ENCODE measurements at regions not wholly inside any gene's neighbourhood (a gene's known extent, or its start where the extent isn't known, plus 50 kb on each side); places are given as distances from the start of the nearest gene placed in this dataset.

DNA sequence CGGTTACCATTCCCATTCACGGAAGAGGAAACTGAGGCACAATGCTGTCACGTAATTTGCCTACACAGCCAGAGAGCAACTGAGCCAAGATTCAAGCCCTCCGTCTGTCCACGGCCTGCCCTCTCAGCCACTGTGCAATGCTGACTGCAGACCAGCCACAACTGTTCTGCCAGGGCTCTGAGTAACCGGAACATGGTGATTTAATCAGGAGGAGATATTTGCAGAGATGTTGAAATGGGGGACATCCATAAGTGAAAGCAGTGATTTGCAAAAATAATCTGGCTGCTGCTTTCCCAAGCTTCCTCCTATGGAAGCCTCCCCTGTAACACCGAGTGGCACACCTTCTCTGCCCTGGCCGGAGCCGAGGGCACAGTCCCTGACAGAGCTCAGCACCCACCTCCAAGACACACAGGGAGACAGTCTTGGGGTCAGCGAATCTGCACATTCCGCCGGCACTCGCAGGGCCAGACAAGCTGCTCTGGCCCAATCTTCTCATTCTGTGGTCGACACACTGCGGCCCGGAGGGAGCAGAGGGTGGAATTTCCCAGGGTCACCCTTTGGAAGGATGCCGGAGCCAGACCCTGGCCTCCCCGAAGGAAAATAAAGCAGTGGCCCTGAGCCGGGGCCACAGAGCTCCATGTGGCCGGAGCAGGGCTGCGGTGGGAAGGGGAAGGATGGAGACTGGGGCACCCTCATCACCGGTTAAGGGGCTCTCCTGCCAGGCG, 158.2 kb upstream of the DIO3 start:
- no peak for DNase-seq (ENCODE audit: extremely low read depth in 1 of 11, low read depth in 9 of 11, low spot score in 4 of 11)

DNA sequence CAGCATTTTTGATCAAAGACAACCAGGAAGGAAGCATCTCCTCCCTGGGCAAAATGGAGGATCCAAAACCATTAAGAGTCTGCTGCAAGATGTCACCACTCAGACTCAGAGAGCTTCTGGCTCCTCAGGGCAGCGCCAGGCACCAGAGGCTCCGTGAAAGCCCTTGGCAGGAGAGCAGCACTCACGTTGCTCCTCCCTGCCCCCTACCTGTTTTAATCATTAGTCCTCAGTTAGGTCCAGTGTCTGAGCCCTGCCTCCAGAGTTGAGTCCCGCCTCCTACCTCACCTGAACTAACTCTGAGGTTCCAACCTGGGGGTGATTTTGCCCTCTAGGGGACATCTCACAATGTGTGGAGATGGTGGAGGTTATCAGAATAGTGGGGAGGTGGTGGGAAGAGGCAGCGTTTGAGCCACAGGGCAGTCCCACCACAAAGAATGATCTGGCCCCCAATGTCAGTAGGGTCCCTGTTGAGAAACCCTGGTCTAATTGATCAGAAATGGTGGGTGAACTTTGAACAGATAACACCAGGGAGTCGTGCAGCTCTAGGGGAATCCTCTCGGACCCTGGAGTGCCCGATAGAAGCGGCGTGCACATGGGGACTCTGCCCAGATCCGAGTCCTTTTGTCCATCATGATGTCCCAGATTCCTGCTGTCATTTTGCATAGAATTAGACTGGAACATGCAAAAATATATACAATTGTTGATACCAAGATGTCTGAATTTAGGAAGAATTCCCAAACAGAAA, 156.7 kb upstream of the DIO3 start:
- DNase-seq (ENCODE audit: extremely low read depth in 1 of 11, low read depth in 9 of 11, low spot score in 4 of 11) = no peak

GRCh38 chr14:101405171-101405883, 156.0 kb upstream of the DIO3 start:
- no peak for DNase-seq (ENCODE audit: extremely low read depth in 1 of 11, low read depth in 9 of 11, low spot score in 4 of 11)

DNA sequence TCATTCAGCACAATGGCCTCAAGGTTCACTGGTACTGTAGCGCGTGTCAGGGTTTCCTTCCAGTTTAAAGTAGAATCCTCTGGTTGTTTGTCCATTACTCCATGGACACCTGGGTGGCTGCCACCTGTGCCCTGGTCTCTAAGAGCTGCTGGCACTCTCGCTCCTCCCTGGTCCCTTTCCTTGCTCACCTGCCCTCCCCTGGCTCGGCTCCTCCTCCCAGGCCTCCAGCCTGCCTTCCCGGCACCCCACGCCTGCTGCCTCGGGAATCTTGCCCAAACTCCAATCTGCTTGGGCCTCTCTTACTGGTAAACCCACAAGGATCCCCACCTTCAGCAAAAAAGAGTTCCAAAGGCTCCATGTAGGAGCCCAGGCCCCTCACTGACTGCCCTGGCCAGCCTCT, 154.4 kb upstream of the DIO3 start:
- no peak for DNase-seq (ENCODE audit: extremely low read depth in 1 of 11, low read depth in 9 of 11, low spot score in 4 of 11)

DNA sequence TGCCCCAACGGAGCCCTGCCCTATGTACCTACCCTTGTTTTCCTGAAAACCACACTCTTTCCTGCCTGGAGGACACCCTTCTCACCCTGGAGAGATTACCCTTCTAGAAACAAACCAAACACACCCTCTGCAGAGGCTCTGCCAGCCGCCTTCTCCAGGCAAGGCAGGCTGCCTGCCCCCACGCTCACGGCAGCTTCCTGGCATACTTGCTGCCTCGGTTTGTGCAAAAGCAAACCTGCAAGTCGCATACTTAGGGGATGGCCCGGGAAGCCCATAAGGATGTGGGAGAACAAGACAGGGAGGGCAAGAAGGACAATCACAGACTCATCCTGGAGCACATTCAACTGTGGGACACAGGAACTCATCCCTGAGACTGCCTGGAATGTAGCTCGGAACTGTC, 154.0 kb upstream of the DIO3 start:
- no peak for DNase-seq (ENCODE audit: extremely low read depth in 1 of 11, low read depth in 9 of 11, low spot score in 4 of 11)

DNA sequence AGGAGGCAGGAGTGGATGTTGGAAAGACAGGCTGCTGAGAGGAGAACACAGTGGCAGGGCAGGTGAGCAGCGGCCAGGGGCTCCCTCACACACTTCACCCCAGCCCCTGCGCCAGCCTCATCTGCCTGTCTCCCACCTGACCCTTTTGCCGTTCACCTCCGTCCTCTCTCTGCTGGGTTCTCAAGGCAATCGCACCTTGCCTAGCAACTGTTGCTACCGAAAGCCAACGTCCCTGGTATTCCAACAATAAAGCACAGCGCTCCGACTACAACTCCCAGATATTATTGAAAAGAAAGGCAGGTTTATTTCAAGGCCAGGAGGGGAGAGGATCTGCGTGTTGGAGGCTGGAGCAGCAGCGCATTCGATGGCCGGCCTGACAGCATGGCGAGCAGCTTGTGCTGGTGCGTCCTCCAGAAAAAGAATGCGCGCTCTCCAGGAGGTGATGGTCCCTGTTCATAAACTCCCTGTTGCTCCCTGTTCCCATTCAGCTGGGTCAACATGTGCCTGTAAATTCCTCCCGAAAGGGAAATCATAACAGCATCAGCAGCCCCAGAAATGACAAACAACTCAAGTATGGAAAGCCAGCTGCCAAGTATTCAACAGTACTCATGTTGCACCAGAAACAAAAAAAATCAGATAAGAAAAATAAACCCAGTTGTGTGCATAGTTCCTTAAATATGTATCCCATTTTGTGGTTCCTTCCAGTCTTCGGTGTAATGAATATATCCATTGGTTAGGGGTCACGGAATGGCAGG, 153.0 kb upstream of the DIO3 start:
- DNase-seq (ENCODE audit: extremely low read depth in 1 of 11, low read depth in 9 of 11, low spot score in 4 of 11) = no peak

DNA sequence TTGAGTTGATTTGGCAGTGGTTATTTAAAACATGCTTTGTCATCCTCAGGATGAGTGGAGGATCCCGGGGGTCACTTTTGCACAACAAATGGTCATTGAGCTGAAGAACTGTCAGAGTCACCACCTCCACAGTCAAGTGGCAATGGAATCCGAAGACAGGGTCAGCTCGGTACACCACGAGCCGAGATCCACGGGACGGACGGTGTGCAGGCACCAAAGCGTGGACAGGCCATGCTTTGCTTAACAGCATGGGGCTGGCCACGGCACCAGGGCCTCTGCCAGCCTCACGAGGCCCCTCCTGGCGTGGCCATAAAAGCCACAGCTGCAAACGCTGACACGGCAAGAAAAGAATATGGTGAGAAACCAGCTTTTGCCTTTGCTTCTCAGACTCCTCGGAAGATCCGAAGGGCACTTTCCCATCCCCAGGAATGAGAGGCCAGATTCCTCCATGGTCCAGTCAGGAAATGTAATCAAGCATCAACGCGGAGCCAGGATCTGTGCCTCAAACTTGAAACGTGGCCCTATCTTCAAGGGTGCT, 152.2 kb upstream of the DIO3 start:
- no peak for DNase-seq (ENCODE audit: extremely low read depth in 1 of 11, low read depth in 9 of 11, low spot score in 4 of 11)

DNA sequence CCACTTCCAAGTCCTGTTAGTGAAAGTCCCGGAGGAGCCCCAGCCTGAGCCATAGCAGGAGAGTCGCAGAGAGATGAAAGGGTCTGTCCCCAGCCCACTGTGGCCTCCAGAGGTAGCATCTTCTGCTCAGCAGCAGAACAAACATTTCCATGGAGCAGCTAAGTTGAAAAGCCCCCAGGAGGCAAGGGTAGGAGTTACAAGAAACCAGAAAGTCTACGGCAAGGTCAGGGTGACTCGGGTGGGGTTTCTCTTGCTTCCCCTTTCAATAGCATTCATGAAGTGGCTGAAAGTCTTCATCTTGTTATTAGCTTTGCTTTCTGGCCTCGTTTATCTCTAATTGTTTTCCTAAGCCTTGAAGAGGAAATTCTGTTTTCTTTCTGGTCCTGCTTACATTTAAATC, 151.2 kb upstream of the DIO3 start:
- DNase-seq (ENCODE audit: extremely low read depth in 1 of 11, low read depth in 9 of 11, low spot score in 4 of 11) = no peak

DNA sequence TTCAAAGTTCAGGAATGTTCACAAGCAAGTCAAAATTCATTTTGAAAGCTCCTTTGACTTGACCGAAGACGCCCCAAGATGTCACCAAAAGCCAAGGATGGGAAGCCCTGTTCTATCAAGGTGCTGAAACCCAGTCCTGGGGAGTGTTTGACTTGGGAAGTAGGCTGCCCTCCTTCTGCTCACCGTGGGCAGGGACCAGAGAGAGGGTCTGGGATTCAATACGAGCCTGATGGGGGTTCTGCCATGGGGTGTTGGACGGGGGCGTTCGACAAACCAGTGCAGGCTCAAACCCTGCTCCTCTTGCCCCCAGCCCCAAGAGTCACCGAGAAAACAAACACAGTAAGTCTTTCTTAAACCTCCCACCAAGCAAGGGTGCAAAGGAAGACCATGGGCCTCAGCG, 150.1 kb upstream of the DIO3 start:
- no peak for DNase-seq (ENCODE audit: extremely low read depth in 1 of 11, low read depth in 9 of 11, low spot score in 4 of 11)

DNA sequence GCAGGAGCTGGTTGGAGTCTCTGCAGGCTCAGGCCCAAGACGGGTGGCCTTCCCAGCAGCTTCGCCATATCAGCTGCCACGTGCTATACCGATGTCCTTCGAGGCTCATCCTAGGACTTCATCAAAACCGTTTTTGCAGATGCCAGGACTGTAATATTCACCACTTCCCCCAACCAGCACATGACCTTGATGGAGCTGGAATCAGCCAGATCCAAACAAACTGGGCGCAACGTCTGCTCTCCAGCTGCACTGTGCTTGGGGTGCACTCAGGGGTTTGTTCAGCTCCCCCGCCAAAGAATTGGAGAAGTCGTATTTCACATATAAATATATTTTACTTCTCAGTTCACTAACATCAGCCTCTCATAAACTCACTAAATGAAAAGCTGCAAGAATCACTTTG, 149.5 kb upstream of the DIO3 start:
- no peak for DNase-seq (ENCODE audit: extremely low read depth in 1 of 11, low read depth in 9 of 11, low spot score in 4 of 11)

DNA sequence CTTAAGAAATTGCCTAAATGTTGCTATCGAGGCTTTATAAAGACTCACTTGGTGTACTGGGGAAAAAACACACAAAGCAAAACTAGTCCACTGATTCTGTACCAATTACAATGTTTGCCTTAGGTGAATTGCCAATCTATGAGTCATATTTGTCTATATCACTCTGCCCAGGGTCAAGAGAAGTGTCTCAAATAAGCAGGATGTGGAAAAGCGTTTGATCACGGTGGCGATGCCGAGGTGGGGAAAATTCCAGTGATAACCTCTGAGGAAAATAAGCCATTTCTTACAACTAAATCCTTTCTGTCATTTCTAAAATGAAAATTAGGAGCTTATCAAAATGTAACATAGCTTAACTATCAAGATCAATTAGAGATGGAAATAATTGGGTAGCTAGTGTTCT, 148.6 kb upstream of the DIO3 start:
- DNase-seq (ENCODE audit: extremely low read depth in 1 of 11, low read depth in 9 of 11, low spot score in 4 of 11) = no peak

DNA sequence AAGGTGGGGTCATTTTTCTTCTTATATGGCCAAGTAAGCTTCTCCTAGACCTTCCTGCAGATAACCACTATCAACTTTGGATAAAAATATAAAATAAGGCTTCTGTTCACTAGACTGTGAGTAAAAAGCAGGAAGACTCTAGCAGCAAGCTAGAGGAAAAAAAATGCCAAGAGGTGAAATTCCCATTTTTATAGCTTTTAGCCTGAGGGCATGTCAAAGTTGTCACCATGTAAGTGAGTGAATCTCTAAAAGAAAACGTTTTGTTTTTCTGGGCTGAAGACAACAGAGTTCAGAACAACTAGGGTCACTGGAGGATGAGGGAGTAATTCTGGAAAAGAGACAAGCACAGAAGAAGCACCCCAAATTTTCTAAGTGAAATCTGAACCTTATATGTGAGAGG, 143.9 kb upstream of the DIO3 start:
- no peak for DNase-seq (ENCODE audit: extremely low read depth in 1 of 11, low read depth in 9 of 11, low spot score in 4 of 11)

DNA sequence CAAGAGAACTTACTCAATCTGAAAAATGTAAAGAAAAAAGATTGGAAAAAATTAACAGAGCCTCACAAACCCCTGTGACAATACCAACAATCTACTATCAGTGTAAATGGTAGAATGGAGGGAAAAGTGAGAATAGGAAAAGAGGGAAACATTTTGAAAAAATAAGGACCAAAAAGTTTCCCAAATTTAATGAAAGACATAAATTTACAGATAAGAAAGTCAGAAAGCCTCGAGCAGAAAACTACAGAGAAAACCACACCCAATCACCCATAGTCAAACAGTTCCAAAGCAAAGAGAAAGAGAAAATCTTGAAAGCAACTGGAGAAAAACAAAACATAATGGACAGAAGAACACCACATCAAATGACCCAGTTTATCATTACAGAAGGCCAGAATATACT, 142.7 kb upstream of the DIO3 start:
- no peak for DNase-seq (ENCODE audit: extremely low read depth in 1 of 11, low read depth in 9 of 11, low spot score in 4 of 11)

DNA sequence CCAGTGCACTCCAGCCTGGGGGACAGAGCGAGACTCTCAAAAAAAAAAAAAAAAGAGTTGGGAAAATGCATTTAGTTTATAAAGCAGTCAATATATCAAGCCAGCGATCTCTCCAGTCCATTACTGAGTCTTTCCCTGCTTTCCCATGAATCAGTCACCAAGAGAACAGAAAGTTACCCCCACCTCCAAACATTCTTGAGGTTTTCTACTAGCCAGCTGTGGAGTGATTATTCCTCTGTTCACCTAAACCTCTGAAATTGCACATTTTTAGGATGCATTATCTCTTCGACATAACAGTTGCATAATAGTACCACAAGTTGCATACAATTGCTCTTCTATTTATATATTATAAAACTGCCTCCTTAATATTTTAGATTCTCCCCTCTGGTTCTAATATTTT, 134.8 kb upstream of the DIO3 start:
- DNase-seq (ENCODE audit: extremely low read depth in 1 of 11, low read depth in 9 of 11, low spot score in 4 of 11) = no peak

DNA sequence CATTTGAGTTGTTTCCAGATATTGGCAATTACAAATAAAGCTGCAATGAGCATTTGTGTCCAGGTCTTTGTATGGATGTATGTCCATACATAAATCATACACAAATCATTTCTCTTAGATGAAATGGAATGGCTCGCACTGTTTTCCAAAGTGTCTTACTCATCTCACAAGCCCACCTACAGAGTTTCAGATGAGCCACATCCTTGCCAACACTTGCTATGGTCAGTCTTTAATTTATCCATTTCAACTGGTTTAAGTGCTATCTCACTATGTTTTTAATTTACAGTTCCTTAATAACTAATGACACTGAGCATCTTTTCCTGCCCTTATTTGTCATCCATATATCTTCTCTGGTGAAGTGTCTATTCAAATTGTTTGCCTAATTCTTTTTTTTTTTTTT, 132.9 kb upstream of the DIO3 start:
- no peak for DNase-seq (ENCODE audit: extremely low read depth in 1 of 11, low read depth in 9 of 11, low spot score in 4 of 11)

DNA sequence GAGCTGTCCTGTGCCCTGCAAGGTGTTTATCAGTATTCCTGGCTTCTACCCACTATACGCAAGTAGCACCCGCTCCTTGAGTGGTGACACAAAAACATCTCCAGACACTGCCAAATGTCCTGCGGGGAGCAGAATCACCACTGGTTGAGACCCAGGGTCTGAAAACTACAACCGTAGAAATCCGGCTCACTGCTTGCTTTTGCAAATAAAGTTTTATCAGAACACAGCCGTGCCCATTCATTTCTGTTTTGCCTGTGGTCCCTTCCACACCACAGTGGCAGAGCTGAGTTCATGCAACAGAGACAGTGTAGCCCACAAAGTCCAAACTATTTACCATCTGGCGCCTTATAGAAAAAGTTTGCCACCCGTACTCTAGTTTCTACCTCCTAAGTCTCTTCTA, 125.7 kb upstream of the DIO3 start:
- DNase-seq (ENCODE audit: extremely low read depth in 1 of 11, low read depth in 9 of 11, low spot score in 4 of 11) = no peak

DNA sequence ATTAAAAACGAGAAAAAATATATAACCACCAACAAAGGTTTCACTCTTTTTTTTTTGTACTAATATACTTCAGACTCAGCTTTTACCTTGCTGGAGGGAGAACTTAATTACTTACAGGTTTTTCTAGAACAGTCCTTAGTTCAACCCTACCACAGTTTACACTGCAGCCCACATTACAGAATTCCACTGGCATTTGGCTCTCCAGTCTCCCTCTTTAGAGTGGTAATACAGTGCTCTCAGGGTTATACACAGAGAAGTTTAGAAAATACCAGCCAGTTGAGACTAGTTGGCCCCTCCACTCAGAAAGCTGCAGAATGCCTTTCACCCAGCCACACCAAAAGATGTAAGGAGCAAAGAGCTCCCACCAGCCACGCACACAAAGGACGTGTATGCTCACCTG, 122.3 kb upstream of the DIO3 start:
- no peak for DNase-seq (ENCODE audit: extremely low read depth in 1 of 11, low read depth in 9 of 11, low spot score in 4 of 11)

DNA sequence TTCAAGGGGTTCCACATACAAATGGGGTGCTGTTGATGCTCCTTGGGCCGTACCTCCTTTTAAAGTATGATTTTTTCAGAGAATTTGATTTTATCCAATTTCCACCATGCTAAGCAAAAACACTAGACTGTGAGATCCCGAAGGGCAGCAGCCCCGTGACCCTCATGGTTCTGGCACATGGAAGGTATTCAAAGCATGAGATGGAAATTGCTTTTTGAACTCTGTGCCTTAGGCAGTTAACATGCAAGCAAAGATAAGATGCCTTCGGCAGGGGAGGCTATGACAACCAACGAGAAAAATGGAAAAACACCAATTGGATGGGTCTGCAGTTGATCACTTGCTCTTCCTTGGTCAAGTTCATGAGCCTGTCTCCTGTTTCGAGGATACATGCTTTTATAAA, 120.8 kb upstream of the DIO3 start:
- DNase-seq (ENCODE audit: extremely low read depth in 1 of 11, low read depth in 9 of 11, low spot score in 4 of 11) = no peak

DNA sequence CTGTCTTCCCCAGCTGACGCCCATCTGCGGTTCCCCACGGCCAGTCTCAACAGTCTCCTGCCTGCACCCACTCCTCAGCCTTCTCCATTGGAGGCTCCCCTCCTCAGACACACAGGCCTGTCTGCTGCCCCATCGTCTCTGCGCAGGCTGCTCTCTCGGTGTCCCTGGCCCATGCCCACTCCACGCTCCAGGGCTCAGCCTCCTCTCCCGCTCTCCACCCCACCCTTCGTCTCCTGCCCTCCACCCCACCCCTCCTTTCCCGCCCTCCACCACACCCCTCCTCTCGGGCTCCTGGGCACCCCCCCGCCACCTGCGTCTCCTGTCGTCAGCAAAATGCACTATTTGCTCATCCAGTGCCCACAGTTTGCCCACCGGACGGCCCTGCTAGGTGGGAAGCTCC, 119.6 kb upstream of the DIO3 start:
- no peak for DNase-seq (ENCODE audit: extremely low read depth in 1 of 11, low read depth in 9 of 11, low spot score in 4 of 11)

GRCh38 chr14:101442451-101442850, 118.8 kb upstream of the DIO3 start:
- DNase-seq (ENCODE audit: extremely low read depth in 1 of 11, low read depth in 9 of 11, low spot score in 4 of 11) = no peak

Measured in renal cortex interstitium (tissue), 11 donors.